Right atrium auricular region (tissue), 2 donors: ENCODE measurements at regions not wholly inside any gene's neighbourhood (a gene's known extent, or its start where the extent isn't known, plus 50 kb on each side); places are given as distances from the start of the nearest gene placed in this dataset.

Experiments used
- DNase-seq: peaks from one replicate; pipeline ENCODE4 v3.0.0-alpha.2; 2019; ENCODE audit warnings: low spot score
- H3K27ac ChIP-seq, 2 donors: fragments of 200-600 bp; sonication (generic); 1 replicate in 1 of 2; 2 replicates in 1 of 2; pipeline ENCODE4 v1.5.1; 2016 to 2019
- H3K27me3 ChIP-seq, 2 donors: fragments of 200-600 bp; sonication (generic); one replicate each; pipeline versions ENCODE4 v1.5.1 to v1.6.0; 2017 to 2019
- H3K36me3 ChIP-seq: fragments of 200-600 bp; sonication (generic); one replicate; pipeline ENCODE4 v1.5.1; 2016
- H3K4me1 ChIP-seq, 2 donors: fragments of 200-600 bp; sonication (generic); one replicate each; pipeline versions ENCODE4 v1.5.1 to v1.6.0; 2017 to 2019
- H3K4me3 ChIP-seq, 2 donors: fragments of 200-600 bp; sonication (generic); 1 replicate in 1 of 2; 2 replicates in 1 of 2; pipeline ENCODE4 v1.5.1; 2017 to 2019; ENCODE audit warnings: mild to moderate bottlenecking in 1 of 2, moderate library complexity in 1 of 2
- H3K9me3 ChIP-seq, 2 donors: fragments of 200-600 bp; sonication (generic); one replicate each; pipeline ENCODE4 v1.5.1; 2019
- TF ChIP-seq, protein P1 (sequence below), 2 donors: fragments of 200-600 bp; sonication (generic); IDR thresholded peaks; one replicate each; pipeline ENCODE4 v1.5.1; 2019; ENCODE audit warnings: antibody characterized with exemption in 2 of 2

DNA sequence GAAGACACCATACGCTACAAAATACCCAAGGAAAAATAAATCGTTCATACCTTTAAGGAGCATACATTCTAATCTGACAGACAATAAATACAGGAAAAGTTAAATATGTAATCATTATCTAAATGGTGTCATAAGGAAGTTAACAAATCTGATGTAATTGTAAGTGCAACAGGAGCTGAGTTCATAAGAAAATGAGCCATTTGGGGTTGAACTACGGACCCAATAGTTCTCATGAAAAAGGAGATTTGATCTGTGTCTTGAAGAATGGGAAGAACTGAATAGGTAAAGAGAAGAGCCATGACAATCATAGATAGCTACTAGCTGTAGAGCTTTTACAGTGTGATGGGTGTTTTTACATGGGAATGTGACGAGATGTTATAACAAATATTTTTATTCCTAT, 175.6 kb downstream of the ANKRD50 start:
- no peaks in the 10 kb centered on the region for H3K4me1 ChIP-seq
- no peaks in the 10 kb centered on the region for H3K9me3 ChIP-seq
- DNase-seq = no peak
- H3K27ac ChIP-seq = no peak overlapping the region
- H3K27me3 ChIP-seq = no peaks in the 10 kb centered on the region
- TF ChIP-seq, protein P1, sequence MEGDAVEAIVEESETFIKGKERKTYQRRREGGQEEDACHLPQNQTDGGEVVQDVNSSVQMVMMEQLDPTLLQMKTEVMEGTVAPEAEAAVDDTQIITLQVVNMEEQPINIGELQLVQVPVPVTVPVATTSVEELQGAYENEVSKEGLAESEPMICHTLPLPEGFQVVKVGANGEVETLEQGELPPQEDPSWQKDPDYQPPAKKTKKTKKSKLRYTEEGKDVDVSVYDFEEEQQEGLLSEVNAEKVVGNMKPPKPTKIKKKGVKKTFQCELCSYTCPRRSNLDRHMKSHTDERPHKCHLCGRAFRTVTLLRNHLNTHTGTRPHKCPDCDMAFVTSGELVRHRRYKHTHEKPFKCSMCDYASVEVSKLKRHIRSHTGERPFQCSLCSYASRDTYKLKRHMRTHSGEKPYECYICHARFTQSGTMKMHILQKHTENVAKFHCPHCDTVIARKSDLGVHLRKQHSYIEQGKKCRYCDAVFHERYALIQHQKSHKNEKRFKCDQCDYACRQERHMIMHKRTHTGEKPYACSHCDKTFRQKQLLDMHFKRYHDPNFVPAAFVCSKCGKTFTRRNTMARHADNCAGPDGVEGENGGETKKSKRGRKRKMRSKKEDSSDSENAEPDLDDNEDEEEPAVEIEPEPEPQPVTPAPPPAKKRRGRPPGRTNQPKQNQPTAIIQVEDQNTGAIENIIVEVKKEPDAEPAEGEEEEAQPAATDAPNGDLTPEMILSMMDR (IDR thresholded peaks at IDR 0.05) = no peak
- no peak overlapping the region for H3K4me3 ChIP-seq
- no peaks in the 10 kb centered on the region for H3K36me3 ChIP-seq

DNA sequence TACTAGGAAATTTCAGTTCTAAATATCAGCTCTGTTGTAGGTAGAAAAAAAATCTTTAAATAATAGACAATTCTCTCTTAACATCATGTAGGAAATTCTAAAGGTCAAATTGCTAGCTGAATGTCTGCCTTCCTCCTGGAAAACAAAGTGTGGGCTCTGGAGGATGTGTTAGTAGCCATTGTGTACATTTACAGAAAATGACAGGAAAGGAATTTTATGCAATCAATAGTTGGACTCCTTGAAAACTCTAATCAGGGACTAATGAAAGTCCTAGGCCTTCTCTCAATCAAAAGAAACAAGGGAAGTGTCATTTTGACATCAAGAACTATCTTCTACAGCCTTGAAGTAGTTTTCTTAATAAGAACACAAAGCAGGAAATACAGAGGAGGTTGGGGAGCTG, 174.6 kb downstream of the ANKRD50 start:
- no peak overlapping the region for H3K27ac ChIP-seq
- TF ChIP-seq, protein P1 (IDR thresholded peaks at IDR 0.05) = no peak
- no peaks in the 10 kb centered on the region for H3K9me3 ChIP-seq
- DNase-seq = no peak
- H3K4me3 ChIP-seq = no peak overlapping the region
- no peaks in the 10 kb centered on the region for H3K27me3 ChIP-seq
- H3K4me1 ChIP-seq = no peaks in the 10 kb centered on the region
- no peaks in the 10 kb centered on the region for H3K36me3 ChIP-seq

DNA sequence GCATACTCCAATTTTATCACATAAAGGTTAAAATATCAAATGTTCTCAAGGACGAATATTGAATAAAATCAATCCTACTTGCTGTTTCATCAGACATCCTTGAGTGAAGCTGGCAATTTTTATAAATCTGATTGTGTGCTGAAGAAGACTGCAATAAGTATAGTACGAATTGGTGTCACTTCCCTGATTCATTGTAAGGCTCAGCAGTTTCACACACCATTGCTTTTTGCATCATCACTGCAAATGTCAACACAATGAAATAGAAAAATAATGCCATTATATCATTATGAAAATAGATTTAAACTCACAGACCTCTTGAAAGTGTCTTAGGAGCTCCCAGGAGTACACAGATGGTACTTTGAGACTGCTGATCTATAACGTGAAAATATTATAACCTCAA, 172.5 kb downstream of the ANKRD50 start:
- Histone ChIP-seq H3K27ac (no peak overlapping the region), H3K4me1 (no peaks in the 10 kb centered on the region), H3K4me3 (no peak overlapping the region), H3K9me3 (no peaks in the 10 kb centered on the region), H3K36me3 (no peaks in the 10 kb centered on the region), H3K27me3 (no peaks in the 10 kb centered on the region)
- DNase-seq = no peak
- TF ChIP-seq, protein P1 (IDR thresholded peaks at IDR 0.05) = no peak

DNA sequence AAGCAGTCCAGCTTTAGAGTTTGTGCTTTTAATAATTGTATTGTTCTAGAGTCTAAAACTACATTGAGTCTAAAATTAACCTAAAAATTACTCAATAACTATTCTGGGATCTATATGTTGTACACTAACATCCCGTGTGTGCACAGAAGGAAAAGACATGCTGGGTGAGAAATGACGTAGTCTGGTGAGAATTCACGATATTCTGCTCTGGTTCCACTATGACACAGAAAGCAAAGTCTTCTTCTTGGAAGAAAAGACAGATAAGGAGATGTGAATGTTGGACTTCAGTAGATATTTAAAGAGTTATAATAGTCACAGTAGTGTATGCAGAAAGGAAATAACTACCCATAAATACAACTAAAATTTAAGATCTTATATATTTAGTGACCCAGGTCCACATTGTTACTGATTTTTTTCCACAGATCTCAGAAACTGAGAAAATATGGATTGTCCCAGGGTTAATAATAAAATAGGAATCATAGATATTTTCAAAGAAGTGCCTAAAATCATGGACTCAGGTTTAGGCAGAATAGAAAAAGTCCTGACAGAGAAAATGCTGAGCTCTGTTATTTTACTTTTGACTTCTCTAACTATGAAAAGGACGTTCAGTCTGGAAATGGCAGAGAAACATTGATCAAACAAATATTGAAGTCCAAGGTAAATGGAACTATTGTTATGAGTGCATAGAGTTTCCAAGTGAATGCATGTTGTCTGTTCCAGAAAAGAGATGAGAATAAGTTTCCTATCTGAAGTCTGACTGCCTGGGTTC, 170.7 kb downstream of the ANKRD50 start:
- H3K4me1 ChIP-seq = no peaks in the 10 kb centered on the region
- TF ChIP-seq, protein P1 (IDR thresholded peaks at IDR 0.05) = no peak
- no peaks in the 10 kb centered on the region for H3K27me3 ChIP-seq
- no peak overlapping the region for H3K27ac ChIP-seq
- no peak for DNase-seq
- H3K36me3 ChIP-seq = no peaks in the 10 kb centered on the region
- no peaks in the 10 kb centered on the region for H3K9me3 ChIP-seq
- no peak overlapping the region for H3K4me3 ChIP-seq

DNA sequence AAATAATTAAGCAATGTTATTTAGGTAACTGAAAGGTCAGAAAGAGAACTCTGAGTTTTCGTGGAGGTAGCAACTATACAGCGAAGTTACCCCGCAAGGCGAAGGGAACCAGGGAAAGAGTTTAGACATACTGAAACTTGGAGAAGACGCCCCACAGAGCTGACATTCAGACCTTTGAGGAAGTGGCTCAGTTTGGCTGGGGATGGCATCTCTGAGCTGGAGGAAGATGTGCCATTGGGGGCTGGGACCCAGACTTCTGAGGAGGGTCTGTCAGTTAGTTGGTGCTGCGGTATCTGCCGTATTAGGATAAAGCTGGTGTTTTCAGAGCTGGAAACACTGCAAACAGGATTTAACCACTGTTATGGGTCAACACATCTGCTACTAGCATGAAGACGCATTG, 156.6 kb downstream of the ANKRD50 start:
- Histone ChIP-seq H3K27ac (no peak overlapping the region), H3K27me3 (no peaks in the 10 kb centered on the region), H3K36me3 (no peaks in the 10 kb centered on the region), H3K4me1 (no peaks in the 10 kb centered on the region), H3K4me3 (no peak overlapping the region), H3K9me3 (no peaks in the 10 kb centered on the region)
- TF ChIP-seq, protein P1 (IDR thresholded peaks at IDR 0.05) = no peak
- DNase-seq = no peak

DNA sequence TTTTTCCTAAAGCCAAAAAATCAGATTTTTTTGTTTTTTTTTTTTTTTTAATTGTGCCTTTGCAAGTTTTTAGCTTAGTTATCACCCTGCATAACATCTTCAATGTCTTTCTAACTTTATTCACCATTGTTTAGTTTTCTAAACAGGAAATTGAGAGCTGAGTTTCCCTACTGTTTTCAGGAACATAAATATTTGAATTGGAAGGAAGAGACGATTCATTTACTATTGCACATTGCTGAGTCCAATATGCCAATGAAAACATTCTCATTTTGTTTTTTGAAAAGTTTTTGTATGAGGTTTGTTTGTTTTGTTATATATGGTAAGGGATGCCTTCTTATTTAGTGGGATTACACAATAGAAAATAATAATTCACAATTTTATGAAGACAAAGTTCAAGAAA, 148.4 kb downstream of the ANKRD50 start:
- H3K4me1 ChIP-seq = no peaks in the 10 kb centered on the region
- H3K36me3 ChIP-seq = no peaks in the 10 kb centered on the region
- TF ChIP-seq, protein P1 (IDR thresholded peaks at IDR 0.05) = no peak
- H3K9me3 ChIP-seq = no peaks in the 10 kb centered on the region
- no peak for DNase-seq
- H3K4me3 ChIP-seq = no peak overlapping the region
- H3K27ac ChIP-seq = no peak overlapping the region
- no peaks in the 10 kb centered on the region for H3K27me3 ChIP-seq
